Ishikawa (cell line): ENCODE measurements at regions not wholly inside any gene's neighbourhood (a gene's known extent, or its start where the extent isn't known, plus 50 kb on each side); places are given as distances from the start of the nearest gene placed in this dataset.

ENCODE experiments used
- MAX ChIP-seq: IDR thresholded peaks from 2 replicates; pipeline ENCODE4 v1.6.1; 2012
- REST ChIP-seq: IDR thresholded peaks from 2 replicates; pipeline ENCODE4 v1.6.1; 2012; ENCODE audit warnings: low read depth, mild to moderate bottlenecking

GRCh38 chr15:81450721-81451120, 76.7 kb upstream of the TMC3 start:
- TF ChIP-seq MAX (no peak), REST (no peak)
